Ammon's horn (tissue), 1 donor: ENCODE measurements at regions not wholly inside any gene's neighbourhood (a gene's known extent, or its start where the extent isn't known, plus 50 kb on each side); places are given as distances from the start of the nearest gene placed in this dataset.
"Not testable (repeated sequence)": the region's sequence is repeated elsewhere in the genome, so short reads cannot be mapped to it uniquely, and the experiment has no call there.

Source experiments
- DNase-seq: peaks from one replicate; pipeline ENCODE4 v3.0.0-alpha.2; 2016; ENCODE audit warnings: low spot score

DNA sequence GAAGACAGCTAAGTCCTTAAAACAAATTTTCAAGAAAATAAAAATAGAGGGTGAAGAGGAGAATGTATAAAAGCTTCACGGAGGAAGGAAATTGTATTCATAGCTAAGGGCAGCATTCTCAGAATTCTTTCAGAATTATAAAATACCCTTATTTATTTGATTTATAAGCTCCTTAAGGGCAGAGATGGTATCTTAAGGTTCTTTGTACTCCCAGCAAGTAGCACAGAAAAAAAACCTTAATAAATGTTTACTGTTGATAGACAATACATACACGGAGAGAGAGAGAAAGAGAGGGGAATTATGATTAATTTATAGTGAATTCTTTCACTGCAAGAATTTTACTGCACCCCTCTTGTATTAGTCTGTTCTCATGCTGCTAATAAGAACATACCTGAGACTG is 375.6 kb upstream of the CCDC54 start:
- DNase-seq = no peak

DNA sequence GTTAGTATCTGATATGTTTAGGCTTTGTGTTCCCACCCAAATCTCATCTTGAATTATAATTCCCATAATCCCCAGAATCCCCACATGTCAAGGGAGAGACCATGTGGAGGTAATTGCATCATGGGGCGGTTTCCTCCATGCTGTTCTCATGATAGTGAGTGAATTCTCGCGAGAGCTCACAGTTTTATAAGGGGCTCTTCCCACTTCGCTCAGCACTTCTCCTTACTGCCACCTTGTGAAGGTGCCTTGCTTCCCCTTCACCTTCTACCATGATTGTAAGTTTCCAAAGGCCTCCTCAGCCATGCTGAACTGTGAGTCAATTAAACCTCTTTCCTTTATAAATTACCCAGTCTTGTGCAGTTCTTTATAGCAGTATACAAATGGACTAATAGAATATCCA is 371.9 kb upstream of the CCDC54 start:
- not testable (repeated sequence) for DNase-seq

DNA sequence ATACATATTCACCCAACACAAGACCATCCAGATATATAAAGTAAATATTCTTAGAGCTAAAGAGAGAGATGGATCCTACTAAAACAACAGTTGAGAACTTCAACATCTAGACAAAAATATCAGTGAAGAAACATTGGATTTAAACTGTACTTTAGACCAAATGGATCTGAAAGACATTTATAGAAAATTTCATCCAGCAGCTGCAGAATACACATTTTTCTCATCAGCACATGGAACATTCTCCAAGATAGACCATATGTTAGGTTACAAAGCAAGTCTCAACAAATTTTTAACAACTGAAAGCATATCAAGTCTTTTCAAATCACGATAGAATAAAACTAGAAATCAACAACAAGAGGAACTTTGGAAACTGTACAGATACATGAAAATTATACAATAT is 369.0 kb upstream of the CCDC54 start:
- DNase-seq = no peak

DNA sequence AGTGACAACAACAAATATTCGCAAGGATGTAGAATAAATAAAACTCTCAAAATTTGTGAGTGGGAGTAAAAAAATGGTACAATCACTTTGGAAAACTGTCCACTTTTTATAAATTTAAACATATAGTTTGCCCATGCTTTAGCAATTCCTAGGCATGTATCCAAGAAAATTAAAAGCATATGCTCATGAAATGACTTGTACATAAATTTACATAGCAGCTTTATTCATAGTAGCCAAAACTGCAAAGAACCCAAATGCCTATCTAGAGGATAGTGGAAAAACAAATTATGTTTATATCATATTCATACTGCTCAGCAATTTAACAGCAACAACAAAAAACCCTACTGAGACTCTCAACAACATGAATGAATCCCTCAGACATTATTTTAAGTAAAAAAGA is 363.6 kb upstream of the CCDC54 start:
- DNase-seq = no peak

DNA sequence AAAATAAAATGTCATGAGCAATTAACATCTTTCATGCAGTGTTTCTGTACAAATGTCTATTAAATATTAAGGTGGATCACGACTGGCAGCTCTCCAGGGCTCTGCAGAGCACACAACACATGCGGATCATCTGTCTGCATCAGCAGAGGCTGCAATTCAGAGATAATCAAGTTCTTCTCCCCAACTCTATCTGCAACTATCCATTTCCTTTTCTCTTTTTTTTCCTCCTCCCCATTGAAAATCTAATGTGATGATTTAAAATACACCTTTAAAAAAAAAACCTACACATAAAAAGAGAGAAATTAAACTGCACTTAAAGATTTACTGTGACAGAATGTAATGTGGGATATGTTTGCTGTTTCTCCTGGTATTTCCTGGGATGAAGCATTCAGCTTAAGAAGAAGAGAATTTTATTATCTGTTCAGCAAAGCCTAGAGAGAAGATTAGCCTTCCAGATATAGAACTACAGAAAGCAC is 352.6 kb upstream of the CCDC54 start:
- no peak for DNase-seq

DNA sequence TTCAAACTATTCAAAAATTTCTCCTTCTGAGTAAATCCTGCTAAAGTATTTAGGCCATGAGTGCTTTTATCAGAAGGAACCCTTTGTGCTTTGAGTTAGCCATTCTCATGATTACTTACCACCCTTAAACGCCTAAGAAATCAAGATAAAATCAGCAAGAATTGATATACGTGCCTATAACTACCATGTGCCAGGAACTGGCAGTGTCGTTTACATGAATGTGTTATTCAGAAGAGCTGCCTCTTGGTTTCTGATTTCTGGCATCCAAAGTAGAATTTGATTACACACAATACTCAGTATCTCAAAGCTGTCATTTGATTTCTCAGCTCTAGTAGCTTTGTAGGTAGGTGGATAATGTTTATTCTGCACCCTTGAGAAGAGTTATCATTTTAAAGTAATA is 351.3 kb upstream of the CCDC54 start:
- DNase-seq = peak; percentile 26

DNA sequence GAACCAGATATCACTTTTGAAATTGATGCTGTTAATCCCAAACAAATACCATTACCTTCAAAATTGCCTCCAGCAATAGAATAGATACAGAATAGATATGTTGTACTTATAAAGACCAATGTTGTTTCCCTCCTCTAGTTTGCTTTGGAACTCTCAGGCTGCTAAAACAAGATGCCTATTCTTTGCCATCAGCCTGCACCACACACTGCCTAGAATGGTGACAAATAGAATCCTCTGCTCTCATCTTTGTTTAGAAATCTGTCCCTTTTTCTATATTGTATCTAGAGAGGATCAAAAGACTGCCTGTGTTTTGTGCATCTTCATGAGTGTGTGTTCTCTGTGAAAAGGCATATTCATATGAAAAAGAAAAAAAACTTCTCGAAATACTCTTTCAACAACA is 349.2 kb upstream of the CCDC54 start:
- DNase-seq = peak; percentile 68

DNA sequence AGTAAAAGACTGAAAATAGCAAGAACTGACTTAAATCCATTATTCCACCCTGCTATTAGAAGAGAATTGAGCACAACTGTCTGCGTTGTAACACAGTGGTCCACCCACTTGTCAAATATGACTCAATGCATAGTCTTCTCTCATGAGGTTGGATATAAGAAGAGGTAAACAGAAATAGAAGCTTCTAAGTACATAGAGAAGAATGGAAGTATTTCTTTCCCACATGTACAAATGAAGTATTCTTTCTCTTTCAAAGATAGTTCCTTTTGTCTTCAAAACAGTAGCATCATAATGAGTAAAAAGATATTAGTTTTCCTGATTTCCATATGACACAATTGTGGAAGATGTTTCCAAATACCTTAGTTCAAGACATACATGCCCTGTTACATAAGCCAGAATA is 348.6 kb upstream of the CCDC54 start:
- DNase-seq = no peak

DNA sequence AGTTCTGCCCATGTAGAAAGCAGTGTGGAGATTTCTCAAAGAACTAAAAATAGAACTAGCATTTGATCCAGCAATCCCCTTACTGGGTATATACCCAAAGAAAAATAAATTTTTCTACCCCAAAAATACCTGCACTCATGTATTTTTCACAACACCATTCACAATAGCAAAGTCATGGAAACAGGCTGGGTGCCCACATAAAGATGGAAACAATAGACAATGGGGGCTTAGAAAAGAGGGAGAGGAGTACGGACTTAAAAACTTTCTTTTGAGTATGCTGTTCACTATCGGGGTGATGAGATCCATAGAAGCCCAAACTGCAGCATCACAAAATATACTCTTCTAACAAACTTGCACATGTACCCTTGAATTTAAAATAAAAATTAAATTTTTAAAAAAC is 345.1 kb upstream of the CCDC54 start:
- no peak for DNase-seq

DNA sequence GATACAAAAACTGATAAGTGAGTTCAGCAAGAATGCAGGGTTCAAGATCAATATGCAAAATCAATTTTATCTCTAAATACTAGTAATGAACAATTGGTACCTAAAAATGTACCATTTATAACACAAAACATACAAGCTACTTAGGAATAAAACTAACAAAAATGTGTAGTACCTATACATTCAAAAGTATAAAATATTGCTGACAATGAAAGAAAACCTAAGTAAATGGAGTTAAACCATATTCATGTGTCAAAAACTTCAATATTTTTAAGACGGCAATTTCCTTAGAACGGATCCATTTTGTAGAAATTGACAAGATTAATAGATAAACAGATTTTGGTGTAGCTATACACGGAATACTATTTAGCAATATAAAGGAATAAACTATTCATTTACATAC is 343.1 kb upstream of the CCDC54 start:
- DNase-seq = no peak

DNA sequence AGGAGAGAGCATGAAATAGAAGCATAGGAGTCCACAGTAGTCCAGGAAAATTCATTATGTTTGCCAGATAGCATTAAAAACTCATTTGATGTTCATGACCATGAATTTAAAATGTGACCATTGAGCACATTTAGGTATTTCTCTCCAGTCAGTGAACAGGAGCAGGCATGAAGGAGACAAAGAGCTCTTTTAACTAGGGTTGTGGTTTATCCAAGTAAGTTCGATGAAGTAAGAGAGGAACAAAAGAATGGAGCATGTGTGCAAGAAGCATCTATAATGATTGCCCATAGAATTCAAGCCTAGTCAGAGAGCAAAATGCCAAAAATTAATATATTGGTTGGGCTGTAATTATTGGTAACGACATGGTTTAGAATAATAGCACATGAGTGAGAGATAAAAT is 342.1 kb upstream of the CCDC54 start:
- no peak for DNase-seq

DNA sequence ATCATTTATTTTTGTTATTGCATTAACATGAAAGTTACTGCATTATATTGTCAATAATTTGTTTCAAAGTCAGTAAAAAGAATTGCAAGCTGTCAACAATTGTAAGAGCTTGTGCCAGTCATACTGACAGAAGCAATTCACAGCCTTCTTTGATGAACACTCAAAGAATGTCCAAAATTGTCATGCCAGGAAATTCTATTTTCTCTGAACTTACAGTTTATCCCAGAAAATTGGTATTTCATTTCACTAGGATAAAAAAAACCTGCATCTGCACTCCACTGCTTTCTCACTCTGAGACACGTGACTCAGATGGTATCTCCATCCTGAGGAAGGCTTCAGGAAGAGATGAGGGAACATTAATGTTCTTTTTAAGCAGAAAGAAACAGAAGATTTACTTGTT is 332.6 kb upstream of the CCDC54 start:
- DNase-seq = no peak

DNA sequence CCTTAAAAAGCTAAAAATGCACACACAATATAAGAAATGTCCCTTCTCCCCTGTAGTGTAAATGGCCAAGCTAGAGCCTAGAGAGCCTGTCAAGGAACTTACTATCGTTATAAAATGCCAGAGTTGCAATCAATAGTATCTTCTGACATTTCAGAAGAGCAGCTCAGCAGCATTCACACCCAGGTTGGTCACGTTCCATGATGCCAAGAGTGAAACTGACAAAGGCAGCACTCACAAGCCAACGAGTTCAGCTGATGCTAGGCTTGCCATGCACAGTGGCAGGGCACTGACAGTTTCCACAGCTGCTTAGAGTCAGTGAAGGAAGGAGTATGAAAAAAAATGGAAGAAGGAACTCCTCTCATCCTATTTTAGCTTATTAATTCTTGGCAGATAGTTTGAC is 331.4 kb upstream of the CCDC54 start:
- peak; percentile 77 for DNase-seq

DNA sequence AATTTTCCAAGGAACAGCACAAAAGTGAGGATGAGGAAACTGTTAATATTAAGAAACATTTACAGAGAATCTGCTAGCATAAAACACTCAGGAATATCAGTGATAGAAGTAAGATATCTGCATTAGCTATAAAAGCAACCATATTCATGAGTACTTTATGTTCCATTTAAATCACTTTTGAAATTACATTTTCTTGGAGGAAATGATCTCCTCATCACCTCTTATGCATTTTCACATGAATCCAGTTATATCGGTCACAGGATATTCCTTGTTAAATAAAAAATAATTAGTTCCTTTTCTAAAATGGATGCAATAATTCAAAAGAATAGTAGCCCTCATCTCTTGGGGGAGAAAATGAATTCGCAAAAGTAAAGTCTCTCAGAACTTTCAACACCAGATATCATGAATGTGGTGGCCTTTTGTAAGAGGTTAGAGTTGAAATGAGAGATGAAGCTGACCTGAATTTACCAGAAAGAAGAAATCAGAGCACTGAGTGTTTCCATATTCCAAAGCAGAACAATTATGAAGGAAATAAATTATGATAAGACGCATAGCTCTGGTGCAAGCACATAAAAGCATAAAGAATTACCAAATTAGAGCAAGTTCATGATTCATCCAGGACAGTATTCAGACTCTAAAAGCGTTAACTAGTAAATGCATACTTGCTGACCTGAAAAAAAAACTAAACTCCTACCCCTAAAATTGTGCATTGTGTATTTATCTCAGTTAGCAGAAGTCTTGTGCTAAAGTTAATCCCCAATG is 321.9 kb upstream of the CCDC54 start:
- no peak for DNase-seq

DNA sequence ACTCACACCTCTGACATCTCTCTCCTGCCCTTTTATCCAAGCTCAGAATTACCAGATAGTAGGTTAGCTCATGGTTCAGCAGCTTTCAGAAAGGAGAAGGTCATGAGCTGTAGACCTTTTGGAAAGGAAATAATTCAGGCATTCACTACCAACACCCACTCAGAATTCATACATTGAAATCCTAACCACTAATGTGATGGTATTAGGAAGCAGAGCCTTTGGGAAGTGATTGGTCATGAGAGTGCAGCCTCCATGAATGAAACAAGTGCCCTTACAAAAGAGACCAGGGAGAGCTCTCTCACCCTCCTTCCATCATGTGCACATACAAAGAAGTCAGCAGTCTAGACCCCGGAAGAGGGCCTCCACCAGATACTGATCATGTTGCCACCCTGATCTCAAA is 315.8 kb upstream of the CCDC54 start:
- DNase-seq = no peak

DNA sequence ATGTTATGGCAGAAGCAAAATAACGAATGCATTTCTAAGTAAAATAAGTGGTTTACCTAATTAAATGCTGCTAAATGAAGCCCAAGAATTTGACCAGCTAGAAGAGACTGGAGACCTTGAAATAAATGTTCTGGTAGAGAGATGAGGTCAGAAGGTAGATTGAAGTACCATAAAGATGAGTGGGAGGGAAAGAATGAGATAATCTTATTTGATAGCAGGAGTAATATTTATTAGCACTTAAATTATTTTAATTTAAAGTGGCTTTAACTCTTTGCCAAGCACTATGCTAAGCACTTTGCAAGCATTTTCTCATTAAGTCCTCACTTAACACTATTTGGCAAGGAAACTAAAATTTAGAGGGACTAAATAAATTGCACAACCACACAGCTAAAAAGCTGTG is 314.9 kb upstream of the CCDC54 start:
- no peak for DNase-seq

DNA sequence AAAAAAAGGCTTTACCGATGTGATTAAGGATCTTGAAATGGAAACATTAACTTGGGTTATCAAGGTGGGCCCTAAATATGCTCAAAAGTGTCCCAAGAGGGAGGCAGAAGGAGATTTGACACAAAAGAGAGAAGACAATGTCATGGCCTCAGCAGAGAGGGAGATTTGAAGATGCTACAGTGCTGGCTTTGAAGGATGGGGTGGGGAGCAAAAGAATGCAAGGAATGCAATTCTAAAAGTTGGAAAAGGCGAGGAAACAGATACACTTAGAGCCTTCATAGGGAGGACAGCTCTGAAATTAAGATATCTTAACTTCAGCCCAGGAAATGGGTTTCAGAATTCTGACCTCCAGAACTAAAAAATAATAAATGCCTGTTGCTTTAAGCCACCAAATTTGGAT is 314.5 kb upstream of the CCDC54 start:
- no peak for DNase-seq

DNA sequence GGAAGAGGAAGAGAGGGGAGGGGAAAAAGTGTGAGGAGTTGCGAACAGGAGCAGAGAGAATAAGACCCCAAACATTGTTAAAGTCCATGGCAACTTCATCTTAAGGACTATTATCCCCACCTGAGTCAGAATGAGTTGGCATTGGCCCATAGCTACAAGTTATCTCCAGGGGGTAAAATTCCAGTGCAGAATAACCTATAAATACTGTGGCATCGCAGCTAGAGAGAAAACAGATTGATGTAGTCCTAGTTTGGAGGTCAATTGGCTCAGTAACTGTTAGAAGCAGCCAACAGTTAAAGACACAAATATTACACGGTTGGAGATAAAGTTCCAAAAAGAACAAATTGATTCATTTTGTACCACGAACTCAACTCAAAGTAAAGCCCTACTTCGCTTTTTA is 313.9 kb upstream of the CCDC54 start:
- no peak for DNase-seq

DNA sequence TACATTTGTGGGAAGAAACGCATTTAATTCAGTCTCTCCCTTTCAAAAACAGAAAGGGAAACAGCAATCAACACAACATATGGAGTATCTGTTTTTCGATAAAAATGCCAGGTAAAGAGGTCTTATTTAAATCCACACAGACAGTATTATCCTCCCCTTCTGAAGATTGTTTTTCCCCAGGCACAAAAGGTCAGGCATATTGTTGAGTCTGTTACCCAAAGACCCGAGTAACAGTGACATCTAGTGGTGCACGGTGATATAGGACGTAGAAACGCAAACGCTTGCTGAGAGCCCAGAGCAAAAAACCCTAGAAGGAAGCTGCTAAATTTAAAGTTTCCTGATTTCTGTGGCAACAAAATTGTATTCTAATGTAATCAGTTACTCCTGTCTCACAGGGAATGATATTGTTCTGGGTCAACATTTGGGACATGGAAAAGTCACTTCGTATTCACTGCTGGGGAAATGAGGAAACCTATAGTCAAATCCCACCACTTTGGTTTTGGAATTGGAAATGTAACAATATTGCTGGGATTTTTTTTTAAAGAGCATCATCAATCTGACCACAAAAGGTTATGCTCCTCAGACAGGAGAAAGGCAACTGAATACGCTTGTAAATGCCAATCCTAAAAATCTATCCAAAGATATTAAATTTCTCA is 312.7 kb upstream of the CCDC54 start:
- DNase-seq = peak; percentile 93

DNA sequence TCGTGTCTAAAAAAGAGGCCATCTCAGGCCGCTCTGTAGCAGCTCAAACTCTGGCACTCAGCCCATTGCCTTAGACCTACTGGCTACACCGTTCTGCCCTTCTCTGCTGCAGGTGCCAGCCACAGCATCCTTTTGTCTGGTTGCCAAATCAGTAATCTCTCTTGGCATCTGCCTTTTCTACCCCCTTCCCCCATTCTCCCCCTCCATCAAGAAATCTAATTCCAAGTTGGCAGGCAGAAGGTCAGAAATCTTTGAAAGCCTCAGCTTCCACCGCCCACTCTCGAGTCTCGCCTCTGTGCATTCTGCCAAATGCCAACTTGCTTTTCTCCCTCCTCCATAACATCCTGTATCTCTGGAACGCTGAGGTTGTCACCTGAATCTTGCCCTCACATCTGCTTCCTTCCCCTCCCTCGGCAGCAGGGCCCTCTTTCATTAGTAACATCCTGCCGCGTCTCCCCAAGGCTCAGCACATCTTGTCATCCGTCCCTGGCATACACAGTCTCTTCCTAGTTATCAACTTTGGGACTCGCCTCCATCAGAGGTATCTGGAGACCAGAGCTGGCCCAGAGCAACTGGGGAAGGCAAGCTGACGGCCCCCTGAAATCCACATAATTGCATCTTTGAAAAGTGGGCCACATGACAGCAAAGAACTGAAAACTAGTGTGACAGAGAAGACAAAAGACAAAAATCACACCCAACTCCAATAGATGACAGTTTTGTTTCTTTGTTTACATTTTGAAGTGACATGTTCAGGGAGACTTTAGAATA is 312.0 kb upstream of the CCDC54 start:
- peak; percentile 30 for DNase-seq

DNA sequence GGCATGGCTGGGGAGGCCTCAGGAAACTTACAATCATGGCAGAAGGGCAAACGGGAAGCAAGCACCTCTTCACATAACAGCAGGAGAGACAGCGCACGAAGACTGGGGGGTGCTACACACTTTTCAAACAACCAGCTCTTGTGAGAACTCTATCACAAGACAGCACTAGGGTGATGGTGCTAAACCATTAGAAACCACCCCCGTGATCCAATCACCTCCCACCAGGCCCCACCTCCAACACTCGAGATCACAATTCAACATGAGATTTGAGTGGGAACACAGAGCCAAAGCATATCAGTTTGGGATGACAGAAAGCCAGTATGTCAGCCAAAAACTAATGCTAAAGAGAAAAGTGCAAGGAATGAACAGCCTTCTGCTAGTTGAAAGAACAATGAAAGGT is 309.8 kb upstream of the CCDC54 start:
- no peak for DNase-seq

DNA sequence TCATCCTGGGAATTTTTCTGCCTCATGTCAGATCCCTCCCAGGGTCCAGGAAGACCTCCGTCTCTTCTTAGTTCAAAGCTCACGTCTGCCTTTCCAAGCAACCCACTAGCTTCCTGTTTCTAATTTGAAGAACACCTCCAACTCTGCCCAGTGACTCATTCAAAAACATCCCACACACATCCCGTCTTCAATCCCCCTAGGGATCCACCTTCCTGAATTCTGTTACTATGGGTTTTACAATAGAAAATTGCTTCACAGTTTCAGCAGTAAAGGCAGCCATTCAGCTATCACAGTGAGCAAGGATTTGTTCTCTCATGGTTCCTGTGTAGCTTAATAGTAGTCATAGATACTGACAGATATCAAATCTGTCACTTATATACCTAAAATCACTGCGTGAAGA is 308.3 kb upstream of the CCDC54 start:
- no peak for DNase-seq

DNA sequence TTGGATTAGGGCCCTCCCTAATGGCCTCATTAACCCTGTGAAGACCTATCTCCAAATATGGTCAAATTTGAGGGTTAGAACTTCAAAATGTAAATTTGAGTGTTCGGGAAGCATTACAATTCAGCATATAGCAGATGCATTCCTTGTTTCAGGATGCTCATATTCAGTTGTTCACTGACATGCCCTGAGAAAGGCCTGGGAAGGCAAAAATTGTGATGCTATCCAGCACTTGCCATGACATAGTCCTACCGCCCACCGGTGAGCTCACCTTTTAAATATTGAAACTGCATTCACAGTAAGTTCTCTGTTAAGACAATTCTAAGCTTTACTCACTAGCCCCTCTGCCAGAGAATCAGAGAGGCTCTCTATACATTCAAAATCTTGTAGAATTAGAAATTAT is 300.3 kb upstream of the CCDC54 start:
- no peak for DNase-seq
